ENCODE measurements at regions not wholly inside any gene's neighbourhood (a gene's known extent, or its start where the extent isn't known, plus 50 kb on each side); places are given as distances from the start of the nearest gene placed in this dataset.

DNA sequence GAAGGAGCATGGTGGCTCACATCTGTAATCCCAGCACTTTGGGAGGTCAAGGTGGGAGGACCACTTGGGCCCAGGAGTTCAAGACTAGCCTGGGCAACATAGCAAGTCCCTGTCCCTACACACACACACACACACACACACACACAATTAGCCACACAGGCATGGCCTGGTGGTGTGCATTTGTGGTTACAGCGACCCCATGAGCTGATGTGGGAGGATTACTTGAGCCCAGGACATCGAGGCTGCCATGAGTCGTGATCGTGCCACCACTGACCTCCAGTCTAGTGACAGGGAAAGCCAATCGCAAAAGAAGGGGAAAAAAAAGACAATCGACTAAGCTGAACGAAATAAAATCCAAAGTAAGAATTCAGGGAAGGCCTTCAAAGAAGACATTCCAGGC lies 67.9 kb downstream of the TBX3 start:
- Histone ChIP-seq H4K20me1 (ENCODE audit: insufficient read depth, low read length) (no peaks in the 10 kb centered on the region), H3K79me2 (ENCODE audit: insufficient read depth, low read length) (no peaks in the 10 kb centered on the region), H3K4me1 (ENCODE audit: insufficient read depth, low read length) (no peaks in the 10 kb centered on the region), H3K27ac (ENCODE audit: low read depth, low read length) (no peak overlapping the region), H2AFZ (ENCODE audit: low read depth, low read length) (no peak overlapping the region), H3K4me3 (ENCODE audit: insufficient read depth, low read depth, low read length) (no peak overlapping the region), H3K9me3 (ENCODE audit: insufficient read depth, low read depth, low read length) (peaks cover 4% of the 10 kb centered on the region), H3K9ac (ENCODE audit: low read length) (no peak overlapping the region), H3K27me3 (ENCODE audit: insufficient read depth, low read length) (no peaks in the 10 kb centered on the region), H3K36me3 (ENCODE audit: insufficient read depth, low read length) (no peaks in the 10 kb centered on the region), H3K4me2 (ENCODE audit: low read length) (no peak overlapping the region)
- H3K4me3 Mint-ChIP-seq (ENCODE audit: unreplicated experiment), result no peak overlapping the region
- DNase-seq (ENCODE audit: low read depth) (no peak), FAIRE-seq (no peak)
- H3K27me3 Mint-ChIP-seq (ENCODE audit: low read depth, unreplicated experiment), result peaks cover 20% of the 10 kb centered on the region
- H3K36me3 Mint-ChIP-seq (ENCODE audit: low read depth, unreplicated experiment), result no peaks in the 10 kb centered on the region
- TF ChIP-seq, protein P1, sequence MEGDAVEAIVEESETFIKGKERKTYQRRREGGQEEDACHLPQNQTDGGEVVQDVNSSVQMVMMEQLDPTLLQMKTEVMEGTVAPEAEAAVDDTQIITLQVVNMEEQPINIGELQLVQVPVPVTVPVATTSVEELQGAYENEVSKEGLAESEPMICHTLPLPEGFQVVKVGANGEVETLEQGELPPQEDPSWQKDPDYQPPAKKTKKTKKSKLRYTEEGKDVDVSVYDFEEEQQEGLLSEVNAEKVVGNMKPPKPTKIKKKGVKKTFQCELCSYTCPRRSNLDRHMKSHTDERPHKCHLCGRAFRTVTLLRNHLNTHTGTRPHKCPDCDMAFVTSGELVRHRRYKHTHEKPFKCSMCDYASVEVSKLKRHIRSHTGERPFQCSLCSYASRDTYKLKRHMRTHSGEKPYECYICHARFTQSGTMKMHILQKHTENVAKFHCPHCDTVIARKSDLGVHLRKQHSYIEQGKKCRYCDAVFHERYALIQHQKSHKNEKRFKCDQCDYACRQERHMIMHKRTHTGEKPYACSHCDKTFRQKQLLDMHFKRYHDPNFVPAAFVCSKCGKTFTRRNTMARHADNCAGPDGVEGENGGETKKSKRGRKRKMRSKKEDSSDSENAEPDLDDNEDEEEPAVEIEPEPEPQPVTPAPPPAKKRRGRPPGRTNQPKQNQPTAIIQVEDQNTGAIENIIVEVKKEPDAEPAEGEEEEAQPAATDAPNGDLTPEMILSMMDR (IDR thresholded peaks at IDR 0.05; ENCODE audit: insufficient read depth, low read depth, low read length), result no peak
- TF ChIP-seq EZH2 (IDR thresholded peaks at IDR 0.05; ENCODE audit: insufficient read depth, low read length), result no peak
- no peaks in the 10 kb centered on the region for H3K4me1 Mint-ChIP-seq (ENCODE audit: low read depth, unreplicated experiment)
- no peak overlapping the region for H3K27ac Mint-ChIP-seq (ENCODE audit: unreplicated experiment)
- H3K9me3 Mint-ChIP-seq (ENCODE audit: unreplicated experiment), result no peaks in the 10 kb centered on the region

GRCh38 chr12:114614040-114614439 lies 69.9 kb downstream of the TBX3 start:
- DNase-seq (ENCODE audit: low read depth), result no peak
- FAIRE-seq, result no peak
- no peaks in the 10 kb centered on the region for H3K27me3 ChIP-seq (ENCODE audit: insufficient read depth, low read length)

GRCh38 chr12:114612062-114612461 lies 71.9 kb downstream of the TBX3 start:
- peaks cover 4% of the 10 kb centered on the region for H3K9me3 ChIP-seq (ENCODE audit: insufficient read depth, low read depth, low read length)
- H3K27me3 Mint-ChIP-seq (ENCODE audit: low read depth, unreplicated experiment), result peaks cover 29% of the 10 kb centered on the region
- H3K4me1 Mint-ChIP-seq (ENCODE audit: low read depth, unreplicated experiment), result no peaks in the 10 kb centered on the region
- no peak overlapping the region for H3K27ac ChIP-seq (ENCODE audit: low read depth, low read length)
- no peak overlapping the region for H3K4me3 ChIP-seq (ENCODE audit: insufficient read depth, low read depth, low read length)
- no peaks in the 10 kb centered on the region for H3K4me1 ChIP-seq (ENCODE audit: insufficient read depth, low read length)
- H3K27ac Mint-ChIP-seq (ENCODE audit: unreplicated experiment), result no peak overlapping the region
- no peak for DNase-seq (ENCODE audit: low read depth)
- FAIRE-seq, result no peak
- no peak overlapping the region for H2AFZ ChIP-seq (ENCODE audit: low read depth, low read length)
- no peaks in the 10 kb centered on the region for H3K27me3 ChIP-seq (ENCODE audit: insufficient read depth, low read length)
- no peak overlapping the region for H3K4me2 ChIP-seq (ENCODE audit: low read length)
- H4K20me1 ChIP-seq (ENCODE audit: insufficient read depth, low read length), result no peaks in the 10 kb centered on the region
- H3K79me2 ChIP-seq (ENCODE audit: insufficient read depth, low read length), result no peaks in the 10 kb centered on the region
- H3K36me3 Mint-ChIP-seq (ENCODE audit: low read depth, unreplicated experiment), result no peaks in the 10 kb centered on the region
- no peaks in the 10 kb centered on the region for H3K36me3 ChIP-seq (ENCODE audit: insufficient read depth, low read length)
- H3K4me3 Mint-ChIP-seq (ENCODE audit: unreplicated experiment), result no peak overlapping the region
- H3K9ac ChIP-seq (ENCODE audit: low read length), result no peak overlapping the region
- no peaks in the 10 kb centered on the region for H3K9me3 Mint-ChIP-seq (ENCODE audit: unreplicated experiment)
- TF ChIP-seq, protein P1 (IDR thresholded peaks at IDR 0.05; ENCODE audit: insufficient read depth, low read depth, low read length), result no peak
- TF ChIP-seq EZH2 (IDR thresholded peaks at IDR 0.05; ENCODE audit: insufficient read depth, low read length), result no peak

More at GRCh38 chr12:114614040-114614439, 69.9 kb downstream of the TBX3 start:
- no peaks in the 10 kb centered on the region for H3K36me3 ChIP-seq (ENCODE audit: insufficient read depth, low read length)
- H3K9me3 Mint-ChIP-seq (ENCODE audit: unreplicated experiment), result no peaks in the 10 kb centered on the region
- H3K79me2 ChIP-seq (ENCODE audit: insufficient read depth, low read length), result no peaks in the 10 kb centered on the region
- H3K4me3 ChIP-seq (ENCODE audit: insufficient read depth, low read depth, low read length), result no peak overlapping the region
- H3K27ac ChIP-seq (ENCODE audit: low read depth, low read length), result no peak overlapping the region
- peaks cover 4% of the 10 kb centered on the region for H3K9me3 ChIP-seq (ENCODE audit: insufficient read depth, low read depth, low read length)
- H3K27ac Mint-ChIP-seq (ENCODE audit: unreplicated experiment), result no peak overlapping the region
- no peak overlapping the region for H3K9ac ChIP-seq (ENCODE audit: low read length)
- no peaks in the 10 kb centered on the region for H3K4me1 Mint-ChIP-seq (ENCODE audit: low read depth, unreplicated experiment)
- no peaks in the 10 kb centered on the region for H3K36me3 Mint-ChIP-seq (ENCODE audit: low read depth, unreplicated experiment)
- no peaks in the 10 kb centered on the region for H4K20me1 ChIP-seq (ENCODE audit: insufficient read depth, low read length)
- no peak overlapping the region for H2AFZ ChIP-seq (ENCODE audit: low read depth, low read length)
- no peak overlapping the region for H3K4me2 ChIP-seq (ENCODE audit: low read length)
- no peak for TF ChIP-seq EZH2 (IDR thresholded peaks at IDR 0.05; ENCODE audit: insufficient read depth, low read length)
- TF ChIP-seq, protein P1 (IDR thresholded peaks at IDR 0.05; ENCODE audit: insufficient read depth, low read depth, low read length), result no peak
- H3K4me1 ChIP-seq (ENCODE audit: insufficient read depth, low read length), result no peaks in the 10 kb centered on the region
- H3K4me3 Mint-ChIP-seq (ENCODE audit: unreplicated experiment), result no peak overlapping the region
- H3K27me3 Mint-ChIP-seq (ENCODE audit: low read depth, unreplicated experiment), result peaks cover 27% of the 10 kb centered on the region

All from astrocyte (in vitro differentiated cells and primary cell).